B cell (primary cell): ENCODE measurements at regions not wholly inside any gene's neighbourhood (a gene's known extent, or its start where the extent isn't known, plus 50 kb on each side); places are given as distances from the start of the nearest gene placed in this dataset.

ENCODE experiments used
- ATAC-seq: fragments of 200-7000 bp; cut with Tn5 transposase; one replicate; pipeline ENCODE4 v1.10.0; 2021; ENCODE audit warnings: low read depth, mild to moderate bottlenecking, moderate number of reproducible peaks, moderate library complexity
- CTCF ChIA-PET: fragments of 350-600 bp; sonication (Branson Sonifier 250); formaldehyde crosslinking; loops from one replicate; lab custom pipeline; 2021; ENCODE audit warnings: antibody characterized with exemption, inconsistent platforms; lab: Charles Lee
- POLR2A ChIA-PET: fragments of 350-600 bp; sonication (Branson Sonifier 250); formaldehyde crosslinking; loops from one replicate; lab custom pipeline; 2021; ENCODE audit warnings: antibody characterized with exemption; lab: Charles Lee
- DNase-seq: peaks from one replicate; pipeline ENCODE4 v3.0.0; 2013
- H2AFZ ChIP-seq: 2 replicates; pipeline ENCODE4 v1.6.1; 2012; ENCODE audit warnings: mild to moderate bottlenecking, low read depth, low read length; ENCODE audit not compliant: insufficient read depth, poor library complexity, severe bottlenecking
- H3K27ac ChIP-seq, 2 donors: 1 replicate in 1 of 2; 2 replicates in 1 of 2; pipeline ENCODE4 v1.5.1; 2012 to 2013; ENCODE audit warnings: low read length in 2 of 2, mild to moderate bottlenecking in 2 of 2, moderate library complexity in 1 of 2
- H3K27me3 ChIP-seq, 4 experiments: fragments of 200-600 bp in 1 of 4; sonication (generic) in 1 of 4; replicated peaks in 1 of 4; 1 replicate in 2 of 4; 2 replicates in 2 of 4; pipeline versions ENCODE4 v1.6.1 to v1.7.0; 2013 to 2016; ENCODE audit warnings: low read length in 3 of 4, mild to moderate bottlenecking in 2 of 4, mixed read lengths in 1 of 4, moderate library complexity in 1 of 4; ENCODE audit not compliant: insufficient read depth in 4 of 4, control insufficient read depth in 3 of 4; ENCODE audit errors: control extremely low read depth in 1 of 4
- H3K36me3 ChIP-seq, 2 experiments: replicated peaks in 1 of 2; 1 replicate in 1 of 2; 2 replicates in 1 of 2; pipeline versions ENCODE4 v1.6.1 to v1.7.1; 2013; ENCODE audit warnings: low read length in 1 of 2; ENCODE audit not compliant: insufficient read depth in 2 of 2, control insufficient read depth in 1 of 2; ENCODE audit errors: control extremely low read depth in 1 of 2, extremely low read depth in 1 of 2
- H3K4me1 ChIP-seq, 2 donors: fragments of 200-600 bp in 1 of 2; sonication (generic) in 1 of 2; 1 replicate in 1 of 2; 2 replicates in 1 of 2; pipeline versions ENCODE4 v1.5.1 to v1.6.1; 2013 to 2017; ENCODE audit warnings: low read length in 2 of 2; ENCODE audit not compliant: control insufficient read depth in 2 of 2, insufficient read depth in 2 of 2
- H3K4me2 ChIP-seq: replicated peaks from 2 replicates; pipeline ENCODE3; 2012; ENCODE audit warnings: mild to moderate bottlenecking, low read depth, low read length; ENCODE audit not compliant: poor library complexity, severe bottlenecking
- H3K4me3 ChIP-seq, 5 experiments: fragments of 200-600 bp in 1 of 5; sonication (generic) in 1 of 5; 1 replicate in 3 of 5; 2 replicates in 2 of 5; pipeline versions ENCODE4 v1.5.1 to v1.7.0; 2011 to 2016; ENCODE audit warnings: low read length in 4 of 5, mild to moderate bottlenecking in 4 of 5, low read depth in 2 of 5, control low read depth in 1 of 5, moderate library complexity in 1 of 5; ENCODE audit not compliant: insufficient read depth in 1 of 5; ENCODE audit errors: control extremely low read depth in 1 of 5, extremely low read depth in 1 of 5
- H3K79me2 ChIP-seq: fragments of 200-600 bp; sonication (generic); one replicate; pipeline ENCODE4 v1.6.0; 2016; ENCODE audit warnings: low read length; ENCODE audit not compliant: control insufficient read depth, insufficient read depth
- H3K9ac ChIP-seq: fragments of 200-600 bp; sonication (generic); 2 replicates; pipeline ENCODE4 v1.6.1; 2017; ENCODE audit warnings: mild to moderate bottlenecking, low read length, moderate library complexity
- H3K9me3 ChIP-seq, 3 donors: one replicate each; pipeline versions ENCODE4 v1.6.1 to v1.7.1; 2013; ENCODE audit warnings: low read length in 2 of 3; ENCODE audit not compliant: control insufficient read depth in 2 of 3, insufficient read depth in 1 of 3; ENCODE audit errors: control extremely low read depth in 1 of 3
- H4K20me1 ChIP-seq: 2 replicates; pipeline ENCODE4 v1.6.0; 2012; ENCODE audit warnings: mild to moderate bottlenecking, low read length; ENCODE audit not compliant: insufficient read depth, control insufficient read depth, poor library complexity, severe bottlenecking
- H3K27ac Mint-ChIP-seq: one replicate; pipeline ENCODE4 v1.8.0; 2021; ENCODE audit warnings: mixed read lengths
- H3K27me3 Mint-ChIP-seq: one replicate; pipeline ENCODE4 v1.8.0; 2021; ENCODE audit warnings: mixed read lengths
- H3K4me1 Mint-ChIP-seq: one replicate; pipeline ENCODE4 v1.8.0; 2021; ENCODE audit warnings: mixed read lengths
- H3K4me3 Mint-ChIP-seq: one replicate; pipeline ENCODE4 v1.8.0; 2021; ENCODE audit warnings: mixed read lengths
- H3K9me3 Mint-ChIP-seq: one replicate; pipeline ENCODE4 v1.8.0; 2022; ENCODE audit warnings: mixed read lengths; ENCODE audit not compliant: insufficient read depth
- EZH2 ChIP-seq: IDR thresholded peaks from 2 replicates; pipeline ENCODE4 v1.6.1; 2012; ENCODE audit warnings: borderline replicate concordance, low read depth, mild to moderate bottlenecking, moderate library complexity, low read length; ENCODE audit not compliant: insufficient read depth, poor library complexity, severe bottlenecking
- whole genome bisulfite sequencing: methylation state at CpG from one replicate; pipeline ENCODE4 v1.1.5; 2013; ENCODE audit warnings: missing lambda C conversion rate; ENCODE audit not compliant: insufficient coverage; 5-methylcytosine and 5-hydroxymethylcytosine counted together
- intact Hi-C: fragments of 100-400 bp; cut with micrococcal nuclease; formaldehyde crosslinking; loops from one replicate; pipeline ENCODE4 v1.10.0; 2022
- TF ChIP-seq, protein P1 (sequence below): fragments of 200-600 bp; IDR thresholded peaks from one replicate; pipeline ENCODE4 v1.8.0; 2022; ENCODE audit warnings: antibody characterized with exemption, mild to moderate bottlenecking

DNA sequence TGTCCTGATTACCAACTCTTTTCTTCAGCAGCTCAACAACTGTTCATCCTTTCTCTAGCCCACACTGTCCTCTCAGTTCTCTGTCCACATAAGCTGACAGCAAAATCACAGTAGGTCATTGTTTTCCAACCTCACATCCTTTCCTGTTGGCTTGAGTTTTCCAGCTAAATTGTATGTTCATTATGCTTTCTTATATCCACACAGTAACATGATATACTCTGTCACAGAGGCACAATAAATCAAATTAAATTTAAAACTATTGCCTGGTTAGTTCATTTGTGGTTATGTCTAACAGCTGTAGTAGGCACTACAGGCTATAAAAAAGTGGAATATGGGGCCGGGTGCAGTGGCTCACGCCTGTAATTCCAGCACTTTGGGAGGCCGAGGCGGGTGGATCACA lies 179.9 kb downstream of the ETAA1 start:
- no peaks in the 10 kb centered on the region for H3K4me1 ChIP-seq
- peaks cover 0 to 6% (median 0%) of the 10 kb centered on the region in 3 donors for H3K9me3 ChIP-seq
- TF ChIP-seq, protein P1, sequence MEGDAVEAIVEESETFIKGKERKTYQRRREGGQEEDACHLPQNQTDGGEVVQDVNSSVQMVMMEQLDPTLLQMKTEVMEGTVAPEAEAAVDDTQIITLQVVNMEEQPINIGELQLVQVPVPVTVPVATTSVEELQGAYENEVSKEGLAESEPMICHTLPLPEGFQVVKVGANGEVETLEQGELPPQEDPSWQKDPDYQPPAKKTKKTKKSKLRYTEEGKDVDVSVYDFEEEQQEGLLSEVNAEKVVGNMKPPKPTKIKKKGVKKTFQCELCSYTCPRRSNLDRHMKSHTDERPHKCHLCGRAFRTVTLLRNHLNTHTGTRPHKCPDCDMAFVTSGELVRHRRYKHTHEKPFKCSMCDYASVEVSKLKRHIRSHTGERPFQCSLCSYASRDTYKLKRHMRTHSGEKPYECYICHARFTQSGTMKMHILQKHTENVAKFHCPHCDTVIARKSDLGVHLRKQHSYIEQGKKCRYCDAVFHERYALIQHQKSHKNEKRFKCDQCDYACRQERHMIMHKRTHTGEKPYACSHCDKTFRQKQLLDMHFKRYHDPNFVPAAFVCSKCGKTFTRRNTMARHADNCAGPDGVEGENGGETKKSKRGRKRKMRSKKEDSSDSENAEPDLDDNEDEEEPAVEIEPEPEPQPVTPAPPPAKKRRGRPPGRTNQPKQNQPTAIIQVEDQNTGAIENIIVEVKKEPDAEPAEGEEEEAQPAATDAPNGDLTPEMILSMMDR = no peak
- no peak for TF ChIP-seq EZH2
- Mint-ChIP-seq H3K27ac (no peak overlapping the region), H3K9me3 (peaks cover 4% of the 10 kb centered on the region), H3K27me3 (no peaks in the 10 kb centered on the region), H3K4me1 (no peaks in the 10 kb centered on the region), H3K4me3 (no peak overlapping the region)
- no peaks in the 10 kb centered on the region for H4K20me1 ChIP-seq
- no peaks in the 10 kb centered on the region for H3K36me3 ChIP-seq
- no peak overlapping the region for H3K4me2 ChIP-seq
- H3K27ac ChIP-seq = no peak overlapping the region
- no peak for DNase-seq
- CTCF ChIA-PET = no interaction called here
- no peak overlapping the region for H3K9ac ChIP-seq
- ATAC-seq = no peak
- no CpG with 5 or more reads among the region's 4 CpGs for WGBS
- H2AFZ ChIP-seq = no peak overlapping the region
- intact Hi-C loops = no loop called here
- POLR2A ChIA-PET = no interaction called here
- no peak overlapping the region for H3K4me3 ChIP-seq
- H3K27me3 ChIP-seq = peaks cover 0 to 2% (median 0%) of the 10 kb centered on the region in 4 experiments
- H3K79me2 ChIP-seq = no peaks in the 10 kb centered on the region

DNA sequence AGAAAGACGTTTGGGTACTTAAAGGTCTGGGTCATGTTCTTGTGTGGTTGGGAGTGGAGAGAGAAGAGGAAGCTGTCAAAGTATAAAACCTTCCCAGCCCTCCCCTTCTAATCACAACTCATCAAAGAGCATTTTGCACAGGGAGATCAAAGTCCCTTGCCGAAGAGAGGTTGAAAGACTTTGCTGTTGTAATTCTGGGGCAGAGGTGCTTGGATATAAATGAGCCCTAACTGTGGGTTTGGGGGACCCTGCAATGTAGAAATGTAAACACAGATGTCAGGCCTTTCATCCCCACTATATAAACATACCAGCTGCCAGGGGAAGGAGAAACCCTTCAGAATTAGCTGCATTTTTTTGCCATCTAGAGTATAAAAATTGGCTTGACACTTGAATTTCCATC lies 182.1 kb downstream of the ETAA1 start:
- intact Hi-C loops = no loop called here
- Histone ChIP-seq H3K4me3 (no peak overlapping the region), H3K36me3 (no peaks in the 10 kb centered on the region), H3K4me1 (no peaks in the 10 kb centered on the region), H3K79me2 (no peaks in the 10 kb centered on the region), H3K27me3 (peaks cover 0 to 2% (median 0%) of the 10 kb centered on the region in 4 experiments), H3K4me2 (no peak overlapping the region), H3K27ac (no peak overlapping the region), H3K9ac (no peak overlapping the region), H3K9me3 (peaks cover 1 to 14% (median 10%) of the 10 kb centered on the region in 3 donors), H4K20me1 (no peaks in the 10 kb centered on the region), H2AFZ (no peak overlapping the region)
- POLR2A ChIA-PET = no interaction called here
- TF ChIP-seq EZH2 = no peak
- TF ChIP-seq, protein P1 = no peak
- no peaks in the 10 kb centered on the region for H3K4me1 Mint-ChIP-seq
- CTCF ChIA-PET = no interaction called here
- peaks cover 12% of the 10 kb centered on the region for H3K9me3 Mint-ChIP-seq
- no CpG with 5 or more reads among the region's 2 CpGs for WGBS
- no peak overlapping the region for H3K27ac Mint-ChIP-seq
- DNase-seq (no peak), ATAC-seq (no peak)
- no peak overlapping the region for H3K4me3 Mint-ChIP-seq
- no peaks in the 10 kb centered on the region for H3K27me3 Mint-ChIP-seq
